Astrocyte (in vitro differentiated cells and primary cell): ENCODE measurements at regions not wholly inside any gene's neighbourhood (a gene's known extent, or its start where the extent isn't known, plus 50 kb on each side); places are given as distances from the start of the nearest gene placed in this dataset.

ENCODE experiments used
- CTCF ChIP-seq: IDR thresholded peaks from 2 replicates; pipeline ENCODE4 v1.5.1; 2011; ENCODE audit warnings: low read depth, mild to moderate bottlenecking, inconsistent platforms, low read length, moderate library complexity; ENCODE audit not compliant: insufficient read depth
- EZH2 ChIP-seq: IDR thresholded peaks from 2 replicates; pipeline ENCODE4 v1.6.1; 2012; ENCODE audit warnings: mild to moderate bottlenecking, low read length, inconsistent platforms; ENCODE audit not compliant: insufficient read depth

GRCh38 chr2:105678346-105678745 lies 66.4 kb upstream of the NCK2 start:
- TF ChIP-seq CTCF, result no peak
- no peak for TF ChIP-seq EZH2
